ENCODE measurements at regions not wholly inside any gene's neighbourhood (a gene's known extent, or its start where the extent isn't known, plus 50 kb on each side); places are given as distances from the start of the nearest gene placed in this dataset.

DNA sequence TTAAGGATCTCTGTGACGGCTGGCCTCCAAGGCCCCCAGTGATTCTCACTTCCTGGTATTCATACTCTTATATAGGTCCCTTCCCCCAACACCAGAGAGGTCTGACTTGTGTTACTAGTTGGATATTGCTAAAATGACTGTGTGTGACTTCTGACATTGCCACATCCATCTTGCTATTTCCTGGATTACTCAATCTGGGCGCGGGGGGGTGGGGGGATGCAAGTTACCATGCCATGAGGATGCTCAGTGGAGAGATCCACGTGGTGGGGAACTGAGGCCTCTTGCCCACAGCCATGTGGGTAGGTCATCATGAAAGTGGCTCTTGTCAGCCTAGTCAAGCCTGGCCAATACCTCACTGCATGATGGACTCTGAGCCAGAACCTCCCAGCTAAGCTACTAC lies 117.0 kb downstream of the UBE2U start:
- TF ChIP-seq, protein P1, sequence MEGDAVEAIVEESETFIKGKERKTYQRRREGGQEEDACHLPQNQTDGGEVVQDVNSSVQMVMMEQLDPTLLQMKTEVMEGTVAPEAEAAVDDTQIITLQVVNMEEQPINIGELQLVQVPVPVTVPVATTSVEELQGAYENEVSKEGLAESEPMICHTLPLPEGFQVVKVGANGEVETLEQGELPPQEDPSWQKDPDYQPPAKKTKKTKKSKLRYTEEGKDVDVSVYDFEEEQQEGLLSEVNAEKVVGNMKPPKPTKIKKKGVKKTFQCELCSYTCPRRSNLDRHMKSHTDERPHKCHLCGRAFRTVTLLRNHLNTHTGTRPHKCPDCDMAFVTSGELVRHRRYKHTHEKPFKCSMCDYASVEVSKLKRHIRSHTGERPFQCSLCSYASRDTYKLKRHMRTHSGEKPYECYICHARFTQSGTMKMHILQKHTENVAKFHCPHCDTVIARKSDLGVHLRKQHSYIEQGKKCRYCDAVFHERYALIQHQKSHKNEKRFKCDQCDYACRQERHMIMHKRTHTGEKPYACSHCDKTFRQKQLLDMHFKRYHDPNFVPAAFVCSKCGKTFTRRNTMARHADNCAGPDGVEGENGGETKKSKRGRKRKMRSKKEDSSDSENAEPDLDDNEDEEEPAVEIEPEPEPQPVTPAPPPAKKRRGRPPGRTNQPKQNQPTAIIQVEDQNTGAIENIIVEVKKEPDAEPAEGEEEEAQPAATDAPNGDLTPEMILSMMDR (IDR thresholded peaks at IDR 0.05; ENCODE audit: low read depth, low read length): no peak
- TF ChIP-seq EZH2phosphoT487 (IDR thresholded peaks at IDR 0.05; ENCODE audit: low read depth): no peak

All from OCI-LY3 (cell line).